DMS 273 (cell line): ENCODE measurements at regions not wholly inside any gene's neighbourhood (a gene's known extent, or its start where the extent isn't known, plus 50 kb on each side); places are given as distances from the start of the nearest gene placed in this dataset.
"Not testable (repeated sequence)": the region's sequence is repeated elsewhere in the genome, so short reads cannot be mapped to it uniquely, and the experiment has no call there.

ENCODE experiments used
- DNase-seq: peaks from one replicate; lab custom pipeline; 2025; ENCODE audit not compliant: unreplicated experiment; lab: John Stamatoyannopoulos, UW

GRCh38 chr3:145482735-145483134, 678.2 kb downstream of the PLOD2 start:
- not testable (repeated sequence) for DNase-seq

DNA sequence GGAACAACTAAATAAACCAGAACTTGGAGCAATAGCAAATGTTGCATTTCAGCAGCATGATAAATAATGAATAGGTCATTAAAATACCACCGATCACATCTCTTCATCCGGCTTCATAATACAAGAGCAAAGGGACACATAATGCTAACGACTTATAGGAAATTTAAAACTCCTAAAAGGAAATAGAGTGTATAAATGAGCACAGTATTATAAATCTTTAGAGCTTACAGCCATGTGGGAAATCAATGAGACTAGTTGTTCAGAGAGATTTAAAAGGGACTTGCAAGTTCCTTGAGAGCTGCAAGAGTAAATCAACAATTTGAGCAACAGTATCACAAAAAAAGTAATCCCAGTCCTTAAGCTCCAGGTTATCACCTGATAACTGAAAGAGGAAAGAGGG, 677.0 kb downstream of the PLOD2 start:
- no peak for DNase-seq

DNA sequence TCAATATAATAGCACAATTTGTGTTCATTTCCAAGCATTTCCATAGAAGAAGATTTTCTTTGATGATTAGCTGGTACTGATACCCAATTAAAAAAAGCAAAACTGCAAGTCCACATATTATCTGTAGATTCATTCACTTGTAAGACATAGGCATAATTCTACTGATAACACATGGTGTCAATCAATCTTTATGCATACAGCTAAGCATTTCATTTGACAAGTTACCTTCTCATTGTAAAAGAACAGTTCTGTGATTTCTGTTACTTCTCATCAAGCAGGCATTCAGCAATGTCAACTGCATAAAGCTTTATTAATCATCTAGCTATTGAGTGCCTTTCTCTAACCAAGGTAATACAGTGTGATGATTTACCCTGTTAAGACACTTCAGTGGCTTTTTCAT, 672.0 kb downstream of the PLOD2 start:
- DNase-seq = no peak

DNA sequence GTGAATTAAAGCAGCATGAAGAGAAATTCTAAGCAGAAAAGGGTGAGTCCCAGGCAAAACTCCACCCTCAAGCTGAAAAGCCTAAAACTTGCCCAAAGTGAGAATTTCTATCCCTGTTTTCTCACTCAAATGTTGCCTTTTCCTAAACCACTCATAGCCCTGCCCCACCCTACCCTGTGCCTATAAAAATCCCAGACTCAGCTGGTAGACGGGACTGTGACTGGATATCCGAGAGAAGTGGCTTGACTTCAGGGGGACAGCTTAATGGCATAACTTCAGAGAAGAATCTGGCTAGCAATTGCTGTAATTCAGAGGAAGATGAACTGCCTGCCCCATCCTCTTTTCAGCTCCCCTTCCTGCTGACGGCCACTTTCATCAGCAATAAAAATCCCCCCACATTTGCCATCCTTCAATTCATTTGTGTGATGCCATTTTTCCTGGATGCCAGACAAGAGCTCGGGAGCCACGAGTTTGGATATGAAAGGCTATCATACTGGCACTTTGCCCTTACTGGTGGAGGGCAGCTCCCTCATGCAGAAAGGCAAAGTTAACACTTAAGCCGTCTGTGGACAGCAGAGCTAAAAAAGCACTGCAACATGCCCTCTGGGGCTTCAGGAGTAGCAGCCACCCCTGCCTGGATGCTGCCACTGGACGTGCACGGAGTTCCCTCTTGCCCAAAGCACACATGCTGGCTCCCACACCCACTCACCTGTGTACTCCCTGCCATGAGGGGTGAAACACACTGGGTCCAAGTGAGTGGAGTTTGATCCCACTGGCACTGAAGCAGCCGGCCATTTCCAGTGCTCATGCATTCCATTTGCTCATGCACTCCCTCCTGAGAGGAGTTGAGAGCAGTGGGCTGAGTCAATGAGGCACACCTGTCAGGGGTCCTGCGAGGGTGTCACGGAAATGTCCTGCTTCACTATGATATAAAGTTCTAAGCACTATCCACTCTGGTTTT, 670.6 kb downstream of the PLOD2 start:
- no peak for DNase-seq

- DNase-seq = no peak
Observed at GRCh38 chr3:145492456-145492855, 668.5 kb downstream of the PLOD2 start.

DNA sequence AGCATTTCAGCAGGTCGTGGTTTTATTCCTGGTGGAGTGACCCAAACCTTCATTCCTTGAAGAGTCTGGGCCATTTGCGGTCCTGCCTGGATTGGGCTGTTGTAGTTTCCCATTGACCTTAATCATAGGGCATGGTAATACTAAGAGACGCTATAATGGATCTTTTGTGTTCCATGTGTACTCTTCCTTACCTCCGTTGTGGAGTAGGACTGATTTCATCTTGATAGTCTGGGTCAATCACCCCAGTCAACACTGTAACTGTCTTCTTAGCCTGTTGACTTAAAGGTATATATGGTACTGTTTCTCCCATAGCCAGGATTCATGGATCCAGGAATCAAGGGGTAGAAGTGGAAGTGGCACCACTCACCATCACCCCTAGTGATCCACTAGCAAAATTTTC, 643.6 kb downstream of the PLOD2 start:
- DNase-seq = not testable (repeated sequence)

DNA sequence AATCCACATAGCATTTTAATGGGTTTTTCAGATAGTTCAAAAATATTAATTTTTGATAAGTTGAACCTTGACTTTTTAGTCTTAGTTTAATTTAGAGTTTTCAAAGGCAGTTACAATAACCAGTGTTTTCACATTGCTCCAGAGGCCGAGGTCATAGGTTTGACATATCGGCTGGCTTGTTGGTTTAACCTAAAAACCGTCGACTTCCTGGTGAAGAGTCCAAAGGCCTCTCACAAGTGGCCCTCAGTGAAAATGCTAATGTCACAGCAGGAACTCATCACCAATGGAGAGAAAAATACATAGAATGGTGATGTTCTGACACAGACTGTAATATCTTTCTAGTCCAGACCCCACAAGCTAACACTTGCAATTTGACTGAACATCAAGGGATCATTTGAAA, 642.3 kb downstream of the PLOD2 start:
- DNase-seq = no peak

GRCh38 chr3:145519398-145520047, 641.5 kb downstream of the PLOD2 start:
- peak; percentile 34 for DNase-seq

GRCh38 chr3:145522179-145522578, 638.8 kb downstream of the PLOD2 start:
- no peak for DNase-seq

DNA sequence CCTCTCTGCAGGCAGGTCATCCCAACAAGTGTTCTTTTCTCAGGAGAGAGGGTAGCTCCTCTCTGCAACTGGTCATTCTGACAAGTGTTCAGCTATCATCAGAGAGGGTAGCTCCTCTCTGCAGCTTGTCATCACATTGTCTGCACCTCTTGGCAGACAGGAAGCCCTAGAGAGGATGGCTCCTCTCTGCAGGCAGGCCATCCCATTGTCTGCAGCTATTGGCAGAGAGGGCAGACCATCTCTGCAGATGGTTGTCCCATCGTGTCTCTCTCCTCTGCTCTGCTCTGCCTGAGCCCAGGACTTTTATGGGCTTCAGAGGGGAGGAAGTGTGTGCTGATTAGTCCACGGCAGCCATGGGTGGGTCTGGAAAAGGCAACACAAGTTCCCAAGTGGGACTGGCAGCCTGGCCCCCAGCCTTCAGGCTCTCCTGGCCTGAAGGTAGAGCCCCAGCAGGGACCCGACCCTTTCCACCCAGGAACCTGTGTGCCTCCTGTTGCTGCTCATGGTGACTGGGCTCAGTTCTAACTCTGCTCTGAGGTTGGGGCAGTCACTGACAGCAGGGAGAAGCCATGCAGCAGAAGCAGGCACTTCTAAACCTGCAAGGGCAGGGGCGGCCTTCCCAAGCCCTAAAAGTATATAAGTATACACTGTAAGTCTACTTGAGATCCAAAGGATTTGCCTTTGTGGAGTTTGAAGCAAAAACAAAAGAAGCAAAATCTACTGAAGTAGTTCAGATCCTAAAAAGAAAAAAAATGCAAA, 637.9 kb downstream of the PLOD2 start:
- no peak for DNase-seq

- no peak for DNase-seq
Observed at GRCh38 chr3:145531548-145531947, 629.4 kb downstream of the PLOD2 start.

DNA sequence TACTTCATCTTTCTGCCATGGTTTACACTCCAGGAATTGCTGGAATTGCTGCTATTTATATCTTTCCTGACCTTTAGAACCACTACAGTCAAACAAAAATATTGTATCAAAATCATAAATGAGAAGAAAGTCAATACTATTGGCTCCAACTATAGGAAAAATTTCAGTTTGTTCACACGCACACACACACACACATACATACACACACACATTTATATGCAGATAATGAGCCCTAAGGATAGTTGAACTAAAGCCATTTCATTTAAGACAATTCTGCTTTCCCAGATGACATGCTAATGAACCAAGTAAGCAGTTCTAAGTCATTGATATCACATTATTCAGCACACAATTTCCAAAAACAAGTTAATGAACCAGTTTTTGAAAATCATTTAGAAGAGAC, 627.3 kb downstream of the PLOD2 start:
- no peak for DNase-seq

DNA sequence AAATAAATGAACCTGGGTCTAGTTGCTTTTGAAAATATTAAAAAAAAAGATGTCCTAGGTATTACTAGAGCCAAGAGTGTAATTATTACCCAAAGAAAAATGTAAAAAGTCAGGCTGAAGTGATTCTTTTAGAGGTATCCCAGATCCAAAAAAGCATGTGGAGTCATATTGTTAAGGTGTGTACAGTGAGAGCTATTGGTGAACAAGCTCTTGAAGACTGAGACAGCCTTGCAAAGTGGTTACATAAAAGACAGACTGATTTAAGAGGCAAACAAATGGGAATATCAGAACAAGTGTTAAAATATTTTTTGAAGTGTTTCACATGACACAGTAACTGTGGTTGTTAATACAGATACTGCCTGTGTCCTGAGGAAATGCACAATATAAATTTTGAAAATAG, 624.5 kb downstream of the PLOD2 start:
- DNase-seq = no peak

- DNase-seq = no peak
Observed at GRCh38 chr3:145550522-145550921, 610.5 kb downstream of the PLOD2 start.

GRCh38 chr3:145557405-145557804, 603.6 kb downstream of the PLOD2 start:
- peak; percentile 81 for DNase-seq

- DNase-seq = peak; percentile 5
Observed at GRCh38 chr3:145578471-145578870, 582.5 kb downstream of the PLOD2 start.

DNA sequence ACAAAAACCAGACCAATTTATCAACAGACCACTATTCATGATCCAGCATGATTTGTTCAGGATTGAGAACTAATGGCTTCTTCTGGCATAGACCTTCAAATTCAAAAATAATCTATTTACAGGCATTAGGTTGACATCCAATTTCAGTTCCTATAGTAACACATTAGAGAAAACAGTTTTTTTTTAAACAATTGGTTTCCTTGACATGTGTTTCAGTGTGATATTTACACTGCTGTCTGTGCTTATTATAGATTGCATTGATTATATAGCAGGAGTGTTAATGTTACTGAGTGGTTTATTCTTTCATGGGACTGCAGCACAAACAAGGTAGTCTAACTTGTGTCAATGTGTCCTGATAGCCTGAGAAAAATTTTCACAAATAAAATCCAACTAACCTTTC, 579.3 kb downstream of the PLOD2 start:
- DNase-seq = no peak

GRCh38 chr3:145604851-145605250, 556.1 kb downstream of the PLOD2 start:
- no peak for DNase-seq

DNA sequence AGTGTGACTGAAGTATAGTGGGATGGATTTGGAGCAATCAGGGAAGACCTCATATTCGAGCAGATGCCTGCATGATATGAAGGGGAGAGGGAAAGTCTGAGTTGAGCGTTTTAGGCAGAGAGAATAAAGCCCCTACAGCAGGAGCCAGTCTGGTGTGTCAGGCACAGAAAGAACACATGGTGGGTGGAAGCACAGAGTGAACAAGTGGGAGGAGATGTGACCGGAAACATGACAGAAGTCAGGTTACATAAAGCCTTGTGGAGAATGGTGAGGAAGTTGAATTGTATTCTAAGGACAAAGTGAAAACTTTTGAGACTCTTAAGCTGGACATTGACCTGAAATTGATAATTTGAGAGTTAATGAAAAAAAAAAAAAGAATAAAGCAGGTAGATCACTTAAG, 541.0 kb downstream of the PLOD2 start:
- no peak for DNase-seq

DNA sequence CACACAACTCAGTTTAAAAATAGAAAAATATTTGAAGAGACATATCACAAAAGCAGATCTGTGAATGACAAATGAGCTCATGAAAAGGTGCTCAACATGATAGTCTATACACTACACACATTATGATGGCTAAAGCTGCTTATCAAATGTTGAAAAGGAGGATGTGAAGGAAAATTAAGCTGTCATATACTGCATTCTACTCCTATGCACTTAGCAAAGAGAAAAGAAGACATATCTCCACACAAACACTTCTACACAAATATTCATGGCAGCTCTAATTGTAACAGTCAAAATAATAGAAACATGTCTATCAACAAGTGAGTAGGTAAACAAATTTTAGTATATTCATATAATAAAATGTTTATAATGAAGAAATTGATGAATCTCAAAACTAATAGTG, 540.5 kb downstream of the PLOD2 start:
- DNase-seq = no peak

GRCh38 chr3:145623349-145623748, 537.6 kb downstream of the PLOD2 start:
- no peak for DNase-seq

- DNase-seq = peak; percentile 6
Observed at GRCh38 chr3:145628211-145628610, 532.8 kb downstream of the PLOD2 start.
